ENCODE measurements at regions not wholly inside any gene's neighbourhood (a gene's known extent, or its start where the extent isn't known, plus 50 kb on each side); places are given as distances from the start of the nearest gene placed in this dataset.

- Mint-ChIP-seq H3K36me3 (ENCODE audit: low read depth) (no peaks in the 10 kb centered on the region), H3K9me3 (no peaks in the 10 kb centered on the region), H3K27ac (no peak overlapping the region), H3K4me1 (ENCODE audit: low read depth) (peaks cover 5% of the 10 kb centered on the region), H3K4me3 (no peak overlapping the region), H3K27me3 (peaks cover 6% of the 10 kb centered on the region)
- intact Hi-C loops (cut with micrococcal nuclease) = no loop called here
Observed at GRCh38 chr1:88455621-88456256, 228.3 kb upstream of the PKN2 start.

DNA sequence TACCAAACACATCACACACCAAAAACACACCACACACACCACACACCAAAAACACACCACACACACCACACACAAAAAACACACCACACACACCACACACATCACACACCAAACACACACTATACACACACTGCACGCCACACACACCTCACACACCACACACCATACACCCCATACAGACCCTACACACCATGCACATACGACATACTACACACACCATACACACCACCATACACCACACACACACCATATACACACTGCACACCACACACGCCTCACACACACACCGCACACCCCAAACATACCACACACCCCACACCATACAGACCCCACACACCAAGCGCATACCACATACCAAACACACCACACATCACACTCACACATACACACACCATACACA lies 226.9 kb upstream of the PKN2 start:
- H3K4me3 Mint-ChIP-seq = no peak overlapping the region
- intact Hi-C loops (cut with micrococcal nuclease) = no loop called here
- H3K27me3 Mint-ChIP-seq = peaks cover 15% of the 10 kb centered on the region
- H3K27ac Mint-ChIP-seq = no peak overlapping the region
- no peaks in the 10 kb centered on the region for H3K36me3 Mint-ChIP-seq (ENCODE audit: low read depth)
- H3K9me3 Mint-ChIP-seq = no peaks in the 10 kb centered on the region
- H3K4me1 Mint-ChIP-seq (ENCODE audit: low read depth) = peaks cover 5% of the 10 kb centered on the region

DNA sequence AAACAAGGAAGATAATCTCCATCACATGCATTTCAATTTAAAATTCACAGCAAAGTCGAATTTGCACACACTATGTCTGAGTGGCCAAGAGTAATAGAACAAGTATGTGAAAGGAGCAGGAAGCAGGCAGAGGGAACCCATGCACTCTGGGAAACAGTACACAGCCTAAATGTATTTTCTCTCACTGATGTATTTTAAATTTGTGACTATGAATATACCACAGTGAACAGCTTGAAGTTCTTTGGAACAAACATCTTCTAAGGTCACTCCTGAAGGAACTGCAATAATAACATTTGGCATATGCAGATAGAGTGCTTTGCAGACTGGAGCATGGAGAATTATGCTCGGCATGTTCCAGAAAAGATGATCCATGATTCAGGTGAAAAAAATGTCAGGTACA lies 223.1 kb upstream of the PKN2 start:
- H3K4me3 Mint-ChIP-seq = no peak overlapping the region
- H3K9me3 Mint-ChIP-seq = no peaks in the 10 kb centered on the region
- no peak overlapping the region for H3K27ac Mint-ChIP-seq
- intact Hi-C loops (cut with micrococcal nuclease) = no loop called here
- no peaks in the 10 kb centered on the region for H3K36me3 Mint-ChIP-seq (ENCODE audit: low read depth)
- H3K4me1 Mint-ChIP-seq (ENCODE audit: low read depth) = no peaks in the 10 kb centered on the region
- H3K27me3 Mint-ChIP-seq = peaks cover 36% of the 10 kb centered on the region

- Mint-ChIP-seq H3K27ac (no peak overlapping the region), H3K27me3 (peaks cover 36% of the 10 kb centered on the region), H3K36me3 (ENCODE audit: low read depth) (no peaks in the 10 kb centered on the region), H3K9me3 (peaks cover 8% of the 10 kb centered on the region), H3K4me3 (no peak overlapping the region), H3K4me1 (ENCODE audit: low read depth) (no peaks in the 10 kb centered on the region)
- intact Hi-C loops (cut with micrococcal nuclease) = no loop called here
Observed at GRCh38 chr1:88462096-88462487, 222.0 kb upstream of the PKN2 start.

- peaks cover 8% of the 10 kb centered on the region for H3K9me3 Mint-ChIP-seq
- H3K4me1 Mint-ChIP-seq (ENCODE audit: low read depth) = no peaks in the 10 kb centered on the region
- H3K36me3 Mint-ChIP-seq (ENCODE audit: low read depth) = no peaks in the 10 kb centered on the region
- peaks cover 36% of the 10 kb centered on the region for H3K27me3 Mint-ChIP-seq
- H3K4me3 Mint-ChIP-seq = no peak overlapping the region
- H3K27ac Mint-ChIP-seq = no peak overlapping the region
- intact Hi-C loops (cut with micrococcal nuclease) = no loop called here
Observed at GRCh38 chr1:88462488-88463261, 221.4 kb upstream of the PKN2 start.

DNA sequence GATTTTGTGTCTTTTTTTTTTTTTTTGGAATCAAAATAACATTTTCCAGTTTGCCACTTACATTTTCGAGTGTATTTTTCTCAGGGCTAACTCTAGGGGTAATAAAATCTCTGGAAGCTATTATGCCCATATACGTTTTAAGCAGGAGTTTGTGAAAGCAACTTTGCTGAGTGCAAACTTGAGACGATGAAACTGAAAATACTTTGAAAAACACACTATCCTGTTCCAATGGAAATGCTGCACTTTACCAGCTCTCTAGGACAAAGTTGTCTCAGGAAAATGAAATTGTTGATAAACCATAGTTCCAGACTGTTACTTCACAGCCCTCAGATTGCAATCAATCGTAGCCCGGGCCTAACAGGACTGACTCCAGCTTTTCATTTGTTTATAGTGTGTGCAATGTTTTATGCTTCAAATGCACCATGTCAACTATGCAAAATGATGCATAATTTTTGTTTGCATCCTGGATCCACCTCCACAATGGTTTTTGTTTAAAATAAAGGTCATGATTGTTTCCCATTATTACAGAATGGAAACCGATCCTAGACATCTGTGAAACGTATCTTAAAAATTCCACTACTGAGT lies 220.6 kb upstream of the PKN2 start:
- Mint-ChIP-seq H3K4me1 (ENCODE audit: low read depth) (no peaks in the 10 kb centered on the region), H3K36me3 (ENCODE audit: low read depth) (no peaks in the 10 kb centered on the region), H3K4me3 (no peak overlapping the region), H3K9me3 (peaks cover 8% of the 10 kb centered on the region), H3K27ac (no peak overlapping the region), H3K27me3 (peaks cover 36% of the 10 kb centered on the region)
- intact Hi-C loops (cut with micrococcal nuclease) = no loop called here

DNA sequence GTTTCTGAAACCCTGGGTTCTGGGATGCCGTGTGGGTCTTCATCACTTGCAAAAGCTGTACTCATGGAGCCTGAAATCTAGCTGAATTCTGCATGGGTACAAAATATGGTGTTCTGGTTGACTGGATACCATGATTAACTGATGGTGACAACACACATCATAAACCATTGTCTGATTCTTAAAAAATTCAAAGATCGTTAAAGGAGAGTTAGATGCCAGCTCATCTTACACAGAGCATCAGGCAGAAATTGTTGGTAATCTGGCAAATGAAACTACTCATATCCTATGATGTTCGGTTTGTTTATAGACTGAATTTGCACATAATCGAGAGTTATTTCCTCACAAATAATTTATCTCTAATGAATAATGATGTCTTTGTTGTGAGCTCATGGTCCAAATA lies 218.1 kb upstream of the PKN2 start:
- H3K4me1 Mint-ChIP-seq (ENCODE audit: low read depth) = no peaks in the 10 kb centered on the region
- intact Hi-C loops (cut with micrococcal nuclease) = no loop called here
- H3K27me3 Mint-ChIP-seq = peaks cover 31% of the 10 kb centered on the region
- H3K36me3 Mint-ChIP-seq (ENCODE audit: low read depth) = no peaks in the 10 kb centered on the region
- no peak overlapping the region for H3K4me3 Mint-ChIP-seq
- peaks cover 8% of the 10 kb centered on the region for H3K9me3 Mint-ChIP-seq
- no peak overlapping the region for H3K27ac Mint-ChIP-seq

GRCh38 chr1:88466899-88467580 lies 217.0 kb upstream of the PKN2 start:
- peaks cover 8% of the 10 kb centered on the region for H3K9me3 Mint-ChIP-seq
- no peak overlapping the region for H3K4me3 Mint-ChIP-seq
- peaks cover 25% of the 10 kb centered on the region for H3K27me3 Mint-ChIP-seq
- no peaks in the 10 kb centered on the region for H3K36me3 Mint-ChIP-seq (ENCODE audit: low read depth)
- H3K27ac Mint-ChIP-seq = no peak overlapping the region
- intact Hi-C loops (cut with micrococcal nuclease) = no loop called here
- no peaks in the 10 kb centered on the region for H3K4me1 Mint-ChIP-seq (ENCODE audit: low read depth)

DNA sequence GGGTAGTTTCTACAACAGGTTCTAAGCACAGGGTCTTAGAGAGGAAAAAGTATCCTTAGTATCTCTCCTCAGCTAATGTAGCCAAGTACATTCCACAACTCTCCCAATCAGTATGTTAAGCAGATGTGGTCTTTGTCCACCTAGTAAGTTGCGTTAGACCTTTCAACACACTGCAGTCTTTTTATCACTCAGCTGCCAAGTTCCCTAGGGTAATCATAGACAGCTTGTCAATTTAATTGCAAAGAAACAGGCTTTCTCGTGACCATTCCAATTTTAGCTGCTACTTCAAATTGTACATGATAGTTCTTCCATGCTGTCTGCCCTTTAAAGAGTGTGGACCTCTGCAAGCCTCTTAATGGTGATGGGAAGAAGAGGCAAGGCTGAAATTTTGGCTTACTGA lies 211.8 kb upstream of the PKN2 start:
- intact Hi-C loops (cut with micrococcal nuclease) = no loop called here
- Mint-ChIP-seq H3K27ac (no peak overlapping the region), H3K4me3 (no peak overlapping the region), H3K9me3 (no peaks in the 10 kb centered on the region), H3K27me3 (no peaks in the 10 kb centered on the region), H3K36me3 (ENCODE audit: low read depth) (no peaks in the 10 kb centered on the region), H3K4me1 (ENCODE audit: low read depth) (no peaks in the 10 kb centered on the region)

GRCh38 chr1:88472714-88473113 lies 211.4 kb upstream of the PKN2 start:
- no peaks in the 10 kb centered on the region for H3K36me3 Mint-ChIP-seq (ENCODE audit: low read depth)
- H3K27me3 Mint-ChIP-seq = no peaks in the 10 kb centered on the region
- H3K4me3 Mint-ChIP-seq = no peak overlapping the region
- no peak overlapping the region for H3K27ac Mint-ChIP-seq
- H3K4me1 Mint-ChIP-seq (ENCODE audit: low read depth) = no peaks in the 10 kb centered on the region
- H3K9me3 Mint-ChIP-seq = no peaks in the 10 kb centered on the region
- intact Hi-C loops (cut with micrococcal nuclease) = no loop called here

- H3K9me3 Mint-ChIP-seq = no peaks in the 10 kb centered on the region
- H3K36me3 Mint-ChIP-seq (ENCODE audit: low read depth) = no peaks in the 10 kb centered on the region
- no peak overlapping the region for H3K4me3 Mint-ChIP-seq
- no peaks in the 10 kb centered on the region for H3K27me3 Mint-ChIP-seq
- H3K27ac Mint-ChIP-seq = no peak overlapping the region
- intact Hi-C loops (cut with micrococcal nuclease) = no loop called here
- no peaks in the 10 kb centered on the region for H3K4me1 Mint-ChIP-seq (ENCODE audit: low read depth)
Observed at GRCh38 chr1:88474555-88475304, 209.3 kb upstream of the PKN2 start.

GRCh38 chr1:88484881-88485280 lies 199.2 kb upstream of the PKN2 start:
- H3K4me1 Mint-ChIP-seq (ENCODE audit: low read depth) = no peaks in the 10 kb centered on the region
- H3K27me3 Mint-ChIP-seq = peaks cover 2% of the 10 kb centered on the region
- H3K27ac Mint-ChIP-seq = no peak overlapping the region
- no peaks in the 10 kb centered on the region for H3K9me3 Mint-ChIP-seq
- intact Hi-C loops (cut with micrococcal nuclease) = no loop called here
- no peaks in the 10 kb centered on the region for H3K36me3 Mint-ChIP-seq (ENCODE audit: low read depth)
- H3K4me3 Mint-ChIP-seq = no peak overlapping the region

DNA sequence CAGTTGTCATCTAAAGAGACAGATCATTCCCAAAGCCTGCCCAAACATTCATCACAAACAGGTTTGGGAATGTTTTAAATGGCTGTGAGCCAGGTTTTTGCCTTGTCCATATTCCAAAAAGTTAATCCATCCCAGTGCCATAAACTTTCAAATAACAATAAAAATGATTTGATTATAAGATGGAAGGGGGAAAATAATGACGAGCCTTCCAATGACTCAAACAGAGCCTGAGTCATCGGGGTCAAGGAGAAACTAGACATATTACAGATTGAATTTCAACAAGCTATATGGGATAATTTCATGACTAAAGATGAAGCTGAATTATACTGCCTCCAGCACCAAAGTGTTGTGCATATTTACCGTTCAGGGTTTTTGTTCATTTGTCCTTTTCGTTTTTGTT lies 195.8 kb upstream of the PKN2 start:
- intact Hi-C loops (cut with micrococcal nuclease) = no loop called here
- no peaks in the 10 kb centered on the region for H3K4me1 Mint-ChIP-seq (ENCODE audit: low read depth)
- no peak overlapping the region for H3K27ac Mint-ChIP-seq
- H3K36me3 Mint-ChIP-seq (ENCODE audit: low read depth) = no peaks in the 10 kb centered on the region
- H3K4me3 Mint-ChIP-seq = no peak overlapping the region
- no peaks in the 10 kb centered on the region for H3K9me3 Mint-ChIP-seq
- H3K27me3 Mint-ChIP-seq = peaks cover under 1% of the 10 kb centered on the region

DNA sequence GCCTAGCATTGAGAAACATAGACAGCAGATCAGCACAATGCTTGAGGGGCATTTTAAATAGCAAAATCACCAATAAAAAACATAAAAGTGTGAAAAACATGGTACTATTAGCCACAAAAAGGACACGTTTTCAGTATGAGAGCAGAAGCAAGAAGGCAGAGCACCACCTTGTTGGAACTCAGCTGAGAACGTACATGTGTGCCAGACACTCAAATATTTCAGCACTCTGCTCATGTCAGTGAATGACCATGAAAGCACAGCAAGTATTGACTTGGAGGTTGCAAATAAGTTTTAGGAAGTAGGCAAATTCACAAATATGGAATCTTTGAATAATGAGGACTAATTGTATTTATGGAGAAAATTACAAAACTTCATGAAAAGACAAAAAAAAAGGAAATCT lies 193.4 kb upstream of the PKN2 start:
- Mint-ChIP-seq H3K36me3 (ENCODE audit: low read depth) (no peaks in the 10 kb centered on the region), H3K4me1 (ENCODE audit: low read depth) (no peaks in the 10 kb centered on the region), H3K9me3 (no peaks in the 10 kb centered on the region), H3K4me3 (no peak overlapping the region), H3K27me3 (no peaks in the 10 kb centered on the region), H3K27ac (no peak overlapping the region)
- intact Hi-C loops (cut with micrococcal nuclease) = no loop called here

Measured in dendritic cell treated with granulocyte-macrophage colony-stimulating factor and Interleukin-4, amounts not matched to agents 40 ng/mL and 50 ng/mL, for 4 days (primary cell).